T-helper 1 cell treated with Interleukin-12 subunit alpha and Interleukin-12 subunit beta and Interleukin-4 antibody, amounts not matched to agents 30 ng/mL and 1 ng/mL, for 36 hours (primary cell): ENCODE measurements at regions not wholly inside any gene's neighbourhood (a gene's known extent, or its start where the extent isn't known, plus 50 kb on each side); places are given as distances from the start of the nearest gene placed in this dataset.
"Not testable (repeated sequence)": the region's sequence is repeated elsewhere in the genome, so short reads cannot be mapped to it uniquely, and the experiment has no call there.

ENCODE experiments used
- intact Hi-C: fragments of 100-400 bp; cut with micrococcal nuclease; formaldehyde crosslinking; loops from one replicate; pipeline ENCODE4 v1.15.1; 2024

GRCh38 chr4:20196476-20196875 is 55.2 kb upstream of the SLIT2 start:
- intact Hi-C loops, result no loop called here

- intact Hi-C loops, result no loop called here
These were observed 56.4 kb upstream of the SLIT2 start for GRCh38 chr4:20195071-20195885.

GRCh38 chr4:20194123-20195013 is 57.3 kb upstream of the SLIT2 start:
- intact Hi-C loops, result no loop called here

- intact Hi-C loops, result no loop called here
These were observed 58.4 kb upstream of the SLIT2 start for GRCh38 chr4:20193141-20193936.

GRCh38 chr4:20192736-20193135 is 59.0 kb upstream of the SLIT2 start:
- intact Hi-C loops, result no loop called here

GRCh38 chr4:20185103-20185502 is 66.6 kb upstream of the SLIT2 start:
- intact Hi-C loops, result no loop called here

- intact Hi-C loops, result not testable (repeated sequence)
These were observed 68.6 kb upstream of the SLIT2 start for GRCh38 chr4:20183131-20183530.

- intact Hi-C loops, result no loop called here
These were observed 69.8 kb upstream of the SLIT2 start for GRCh38 chr4:20181926-20182325.

GRCh38 chr4:20180509-20180908 is 71.2 kb upstream of the SLIT2 start:
- intact Hi-C loops, result no loop called here

- intact Hi-C loops, result no loop called here
These were observed 72.7 kb upstream of the SLIT2 start for GRCh38 chr4:20178902-20179576.

GRCh38 chr4:20176881-20177280 is 74.8 kb upstream of the SLIT2 start:
- intact Hi-C loops, result no loop called here

- intact Hi-C loops, result no loop called here
These were observed 79.5 kb upstream of the SLIT2 start for GRCh38 chr4:20172070-20172760.

GRCh38 chr4:20166544-20166943 is 85.2 kb upstream of the SLIT2 start:
- intact Hi-C loops, result no loop called here

- intact Hi-C loops, result no loop called here
These were observed 92.2 kb upstream of the SLIT2 start for GRCh38 chr4:20159516-20159915.

- intact Hi-C loops, result no loop called here
These were observed 93.5 kb upstream of the SLIT2 start for GRCh38 chr4:20158195-20158594.

- intact Hi-C loops, result no loop called here
These were observed 100.3 kb upstream of the SLIT2 start for GRCh38 chr4:20151436-20151835.

- intact Hi-C loops, result not testable (repeated sequence)
These were observed 102.6 kb upstream of the SLIT2 start for GRCh38 chr4:20149143-20149542.

- intact Hi-C loops, result no loop called here
These were observed 114.5 kb upstream of the SLIT2 start for GRCh38 chr4:20137176-20137575.

GRCh38 chr4:20127626-20128025 is 124.1 kb upstream of the SLIT2 start:
- intact Hi-C loops, result no loop called here

GRCh38 chr4:20126906-20127305 is 124.8 kb upstream of the SLIT2 start:
- intact Hi-C loops, result no loop called here
